WTC11 (cell line): ENCODE measurements at regions not wholly inside any gene's neighbourhood (a gene's known extent, or its start where the extent isn't known, plus 50 kb on each side); places are given as distances from the start of the nearest gene placed in this dataset.

Experiments used
- ATF1 ChIP-seq: sonication (generic); formaldehyde crosslinking; IDR thresholded peaks from 2 replicates; pipeline ENCODE4 v1.8.1; 2023; ENCODE audit warnings: mild to moderate bottlenecking, moderate library complexity, missing genetic modification reagents
- CREB1 ChIP-seq: sonication (generic); formaldehyde crosslinking; IDR thresholded peaks from 2 replicates; pipeline ENCODE4 v1.8.0; 2023; ENCODE audit warnings: mild to moderate bottlenecking, missing genetic modification reagents
- CTCF ChIP-seq: fragments of 200-600 bp; IDR thresholded peaks from 2 replicates; pipeline ENCODE4 v1.8.0; 2022; ENCODE audit warnings: antibody characterized with exemption
- GABPB1 ChIP-seq: sonication (generic); formaldehyde crosslinking; IDR thresholded peaks from 2 replicates; pipeline ENCODE4 v1.8.1; 2023; ENCODE audit warnings: mild to moderate bottlenecking, missing genetic modification reagents
- JUN ChIP-seq: sonication (generic); formaldehyde crosslinking; IDR thresholded peaks from 2 replicates; pipeline ENCODE4 v1.8.0; 2023; ENCODE audit warnings: mild to moderate bottlenecking, missing genetic modification reagents
- NFE2L1 ChIP-seq: sonication (generic); formaldehyde crosslinking; IDR thresholded peaks from 2 replicates; pipeline ENCODE4 v1.8.1; 2023; ENCODE audit warnings: missing genetic modification reagents
- NFYB ChIP-seq: sonication (generic); formaldehyde crosslinking; conservative IDR thresholded peaks from 2 replicates; pipeline ENCODE4 v1.8.0; 2022; ENCODE audit warnings: low read depth, missing genetic modification reagents
- NR3C1 ChIP-seq: sonication (generic); formaldehyde crosslinking; conservative IDR thresholded peaks from 2 replicates; pipeline ENCODE4 v1.8.1; 2023; ENCODE audit warnings: low read depth, mild to moderate bottlenecking, missing genetic modification reagents
- PRDM15 ChIP-seq: sonication (generic); formaldehyde crosslinking; IDR thresholded peaks from 2 replicates; pipeline ENCODE4 v1.8.0; 2022; ENCODE audit warnings: missing genetic modification reagents
- RORB ChIP-seq: fragments of 250-450 bp; sonication (Bioruptor Pico); IDR thresholded peaks from 2 replicates; pipeline ENCODE4 v1.9.0; 2021; ENCODE audit warnings: mild to moderate bottlenecking
- TEAD4 ChIP-seq: sonication (generic); formaldehyde crosslinking; IDR thresholded peaks from 2 replicates; pipeline ENCODE4 v1.8.0; 2022; ENCODE audit warnings: mild to moderate bottlenecking, missing genetic modification reagents
- ZBTB43 ChIP-seq: sonication (generic); formaldehyde crosslinking; IDR thresholded peaks from 2 replicates; pipeline ENCODE4 v1.8.1; 2023; ENCODE audit warnings: mild to moderate bottlenecking, missing genetic modification reagents
- ZNF232 ChIP-seq: sonication (generic); formaldehyde crosslinking; IDR thresholded peaks from 2 replicates; pipeline ENCODE4 v1.8.0; 2022; ENCODE audit warnings: mild to moderate bottlenecking, missing genetic modification reagents

GRCh38 chr20:16861708-16862107 lies 113.5 kb downstream of the OTOR start:
- TF ChIP-seq ZNF232 (CRISPR knock-in tag) (no peak), CTCF (no peak), JUN (no peak), TEAD4 (no peak), PRDM15 (CRISPR knock-in tag) (no peak), ZBTB43 (CRISPR knock-in tag) (no peak), CREB1 (CRISPR knock-in tag) (no peak), NFYB (CRISPR knock-in tag) (no peak), ATF1 (CRISPR knock-in tag) (no peak), NR3C1 (CRISPR knock-in tag) (no peak), GABPB1 (no peak), NFE2L1 (no peak), RORB (CRISPR knock-in tag) (no peak)
